Activated naive CD8-positive, alpha-beta T cell treated with anti-CD3 and anti-CD28 coated beads, Interleukin-2, amount 10 ng/mL, durations not matched to agents 7 days and 5 days (primary cell): ENCODE measurements at regions not wholly inside any gene's neighbourhood (a gene's known extent, or its start where the extent isn't known, plus 50 kb on each side); places are given as distances from the start of the nearest gene placed in this dataset.

Source experiments
- ATAC-seq: fragments of 150-1000 bp; cut with Tn5 transposase; one replicate; pipeline ENCODE4 v1.10.0; 2021; ENCODE audit warnings: low read depth, moderate library complexity
- POLR2A ChIA-PET: fragments of 350-600 bp; sonication (Branson Sonifier 250); formaldehyde crosslinking; loops from one replicate; lab custom pipeline; 2021; ENCODE audit warnings: antibody characterized with exemption; lab: Charles Lee
- DNase-seq: peaks from one replicate; pipeline ENCODE4 v3.0.0; 2021
- H3K27ac Mint-ChIP-seq: one replicate; pipeline ENCODE4 v1.8.0; 2022; ENCODE audit warnings: mild to moderate bottlenecking, mixed read lengths
- H3K27me3 Mint-ChIP-seq: one replicate; pipeline ENCODE4 v1.8.0; 2022; ENCODE audit warnings: mild to moderate bottlenecking, moderate library complexity, mixed read lengths
- H3K36me3 Mint-ChIP-seq: one replicate; pipeline ENCODE4 v1.8.0; 2021; ENCODE audit warnings: mild to moderate bottlenecking, mixed read lengths
- H3K4me1 Mint-ChIP-seq: one replicate; pipeline ENCODE4 v1.8.0; 2021; ENCODE audit warnings: mixed read lengths
- H3K4me3 Mint-ChIP-seq: one replicate; pipeline ENCODE4 v1.8.0; 2022; ENCODE audit warnings: mild to moderate bottlenecking, moderate library complexity, mixed read lengths
- H3K9me3 Mint-ChIP-seq: one replicate; pipeline ENCODE4 v1.8.0; 2021; ENCODE audit warnings: mixed read lengths

DNA sequence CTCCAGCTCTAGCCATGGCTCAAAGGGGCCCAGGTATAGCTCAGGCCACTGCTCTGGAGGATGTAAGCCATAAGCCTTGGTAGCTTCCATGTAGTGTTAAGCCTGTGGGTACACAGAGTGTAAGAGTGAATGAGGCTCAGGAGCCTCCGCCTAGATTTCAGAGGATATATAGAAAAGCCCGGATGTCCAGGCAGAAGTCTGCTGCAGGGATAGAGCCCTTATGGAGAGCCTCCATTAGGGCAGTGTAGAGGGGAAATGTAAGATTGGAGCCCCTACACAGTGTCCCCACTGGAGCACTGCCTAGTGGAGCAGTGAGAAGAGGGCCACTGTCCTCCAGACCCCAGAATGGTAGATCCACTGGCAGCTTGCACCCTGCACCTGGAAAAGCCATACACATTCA, 240.8 kb upstream of the KLF14 start:
- DNase-seq (no peak), ATAC-seq (no peak)
- Mint-ChIP-seq H3K4me3 (no peak overlapping the region), H3K36me3 (peaks cover 41% of the 10 kb centered on the region), H3K27ac (no peak overlapping the region), H3K4me1 (peaks cover 38% of the 10 kb centered on the region), H3K9me3 (peaks cover 12% of the 10 kb centered on the region), H3K27me3 (no peaks in the 10 kb centered on the region)
- POLR2A ChIA-PET: interaction anchor here (1.5 kb wide), 1 partner anchor 13 kb away, joined by 3 read pairs; no protein-coding TSS in a partner anchor

DNA sequence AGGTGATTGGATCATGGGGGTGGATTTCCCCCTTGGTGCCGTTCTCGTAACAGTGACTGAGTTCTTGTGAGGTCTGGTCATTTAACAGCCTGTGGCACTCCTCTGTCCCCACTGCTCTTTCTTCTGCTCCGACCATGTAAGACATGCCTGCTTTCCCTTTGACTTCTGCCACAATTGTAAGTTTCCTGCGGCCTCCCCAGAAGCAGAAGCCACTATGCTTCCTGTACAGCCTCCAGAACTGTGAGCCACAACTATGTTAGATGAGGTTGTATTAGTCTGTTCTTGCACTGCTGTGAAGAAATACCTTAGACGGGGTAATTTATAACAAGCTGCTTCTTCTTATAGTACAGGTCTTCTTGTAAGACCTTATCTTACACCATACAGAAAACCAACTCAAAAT, 241.7 kb upstream of the KLF14 start:
- Mint-ChIP-seq H3K4me3 (no peak overlapping the region), H3K27ac (peak overlapping the region; percentile 2), H3K36me3 (peaks cover 41% of the 10 kb centered on the region), H3K4me1 (peaks cover 31% of the 10 kb centered on the region), H3K27me3 (no peaks in the 10 kb centered on the region), H3K9me3 (peaks cover 12% of the 10 kb centered on the region)
- ATAC-seq (no peak), DNase-seq (no peak)
- POLR2A ChIA-PET: interaction anchor here (0.7 kb wide), 1 partner anchor 15 kb away, joined by 3 read pairs; no protein-coding TSS in a partner anchor

DNA sequence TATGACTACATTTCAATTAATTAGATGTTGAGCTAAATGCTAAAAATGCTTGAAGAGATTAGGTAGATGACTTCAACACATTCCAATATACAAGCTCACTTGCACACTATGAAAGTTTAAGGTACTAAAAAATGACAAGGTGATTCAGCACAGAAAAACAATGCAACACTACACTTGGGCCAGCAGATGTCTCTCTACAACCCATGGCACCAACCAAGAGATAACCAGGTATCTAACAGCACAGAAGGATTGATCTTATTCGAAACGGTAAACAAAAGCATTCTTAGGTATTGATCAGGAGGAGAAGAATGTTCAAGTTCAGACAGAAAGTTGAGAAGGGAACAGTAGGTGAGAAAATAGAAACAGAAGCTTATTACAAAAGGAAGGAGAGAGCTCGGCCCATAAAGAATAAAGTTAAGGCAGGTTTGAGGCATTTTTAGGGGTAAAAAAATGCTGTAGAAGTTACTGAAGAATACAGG, 248.2 kb upstream of the KLF14 start:
- DNase-seq: no peak
- Mint-ChIP-seq H3K27me3 (no peaks in the 10 kb centered on the region), H3K27ac (no peak overlapping the region), H3K4me3 (no peak overlapping the region), H3K36me3 (peaks cover 8% of the 10 kb centered on the region), H3K4me1 (peaks cover 29% of the 10 kb centered on the region), H3K9me3 (no peaks in the 10 kb centered on the region)
- POLR2A ChIA-PET: interaction anchor here (0.6 to 2.1 kb wide), 7 partner anchors 11 to 43 kb away, joined by 3 to 9 read pairs (median 4); no protein-coding TSS in a partner anchor
- peak; percentile 86 for ATAC-seq

DNA sequence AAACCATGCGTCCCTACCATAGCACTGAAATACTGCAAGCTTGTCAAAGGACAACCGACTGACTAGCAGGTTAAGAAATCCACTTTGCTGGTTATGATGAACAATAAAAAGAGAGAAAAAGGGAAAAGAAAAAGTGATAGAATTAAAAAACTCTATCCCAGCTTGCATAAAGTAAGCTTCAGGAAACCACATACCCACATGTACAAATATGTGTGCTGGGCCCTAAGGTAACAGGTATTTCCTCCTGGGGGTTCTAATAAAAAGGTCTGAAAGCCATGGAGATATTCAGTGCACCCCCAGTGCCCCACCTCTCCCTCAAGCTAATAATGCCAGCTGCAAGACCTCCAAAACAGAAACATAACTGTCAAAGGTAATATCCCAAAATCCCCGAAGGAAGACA, 248.6 kb upstream of the KLF14 start:
- ATAC-seq: no peak

DNA sequence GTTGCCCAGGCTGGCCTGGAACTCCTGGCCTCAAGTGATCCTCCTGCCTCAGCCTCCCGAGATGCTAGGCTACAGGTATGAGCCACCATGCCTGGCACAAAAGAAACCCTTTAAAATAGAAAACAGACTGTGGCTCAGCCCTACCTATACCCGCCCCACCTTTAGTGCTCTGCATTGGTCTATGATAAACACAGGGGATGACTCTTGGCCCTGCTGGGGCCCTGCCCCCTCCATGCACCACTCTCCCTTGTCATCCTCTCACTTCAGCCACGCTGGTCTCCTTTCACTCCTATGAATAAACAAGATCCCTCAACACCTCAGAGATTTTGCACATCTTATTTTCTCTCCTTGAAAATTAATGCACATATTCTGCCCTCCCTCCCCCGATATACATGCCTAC, 251.4 kb upstream of the KLF14 start:
- peaks cover 5% of the 10 kb centered on the region for H3K36me3 Mint-ChIP-seq
- ATAC-seq: no peak
- POLR2A ChIA-PET: no interaction called here
- H3K4me1 Mint-ChIP-seq: peaks cover 41% of the 10 kb centered on the region
- H3K27ac Mint-ChIP-seq: peak overlapping the region; percentile 9
- H3K4me3 Mint-ChIP-seq: peak overlapping the region; percentile 2
- no peak for DNase-seq
- no peaks in the 10 kb centered on the region for H3K9me3 Mint-ChIP-seq
- no peaks in the 10 kb centered on the region for H3K27me3 Mint-ChIP-seq

More for the DNA sequence above, 248.6 kb upstream of the KLF14 start:
- Mint-ChIP-seq H3K27me3 (no peaks in the 10 kb centered on the region), H3K27ac (no peak overlapping the region), H3K4me3 (no peak overlapping the region), H3K4me1 (peaks cover 31% of the 10 kb centered on the region), H3K36me3 (peaks cover 5% of the 10 kb centered on the region), H3K9me3 (no peaks in the 10 kb centered on the region)
- no peak for DNase-seq
- POLR2A ChIA-PET: interaction anchor here (1.0 to 2.1 kb wide), 6 partner anchors 12 to 124 kb away, joined by 3 to 9 read pairs (median 4); no protein-coding TSS in a partner anchor

DNA sequence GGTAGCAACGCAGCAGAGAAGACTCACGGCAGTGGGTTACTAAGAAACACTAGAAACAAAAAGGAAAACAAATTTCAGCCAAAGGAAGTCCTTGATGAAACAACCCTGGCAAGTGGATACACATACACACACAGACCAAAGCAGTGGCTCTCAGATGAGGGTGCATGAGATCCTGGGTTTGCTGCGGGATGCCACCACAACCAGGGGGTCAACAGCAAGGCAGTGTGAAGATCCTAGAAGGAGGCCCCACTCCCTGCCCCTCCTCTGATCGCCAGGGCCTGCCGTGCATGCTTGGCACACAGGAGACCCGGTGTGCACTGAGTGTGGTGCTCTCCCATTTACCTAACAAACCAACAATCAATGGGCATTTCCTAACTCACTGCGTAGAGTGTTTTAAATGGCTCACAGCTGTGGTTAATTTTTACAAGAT, 252.3 kb upstream of the KLF14 start:
- Mint-ChIP-seq H3K27me3 (no peaks in the 10 kb centered on the region), H3K9me3 (no peaks in the 10 kb centered on the region), H3K4me1 (peaks cover 45% of the 10 kb centered on the region), H3K4me3 (peak overlapping the region; percentile 6), H3K27ac (peak overlapping the region; percentile 9), H3K36me3 (peaks cover 8% of the 10 kb centered on the region)
- ATAC-seq: peak; percentile 28
- no peak for DNase-seq
- POLR2A ChIA-PET: no interaction called here

DNA sequence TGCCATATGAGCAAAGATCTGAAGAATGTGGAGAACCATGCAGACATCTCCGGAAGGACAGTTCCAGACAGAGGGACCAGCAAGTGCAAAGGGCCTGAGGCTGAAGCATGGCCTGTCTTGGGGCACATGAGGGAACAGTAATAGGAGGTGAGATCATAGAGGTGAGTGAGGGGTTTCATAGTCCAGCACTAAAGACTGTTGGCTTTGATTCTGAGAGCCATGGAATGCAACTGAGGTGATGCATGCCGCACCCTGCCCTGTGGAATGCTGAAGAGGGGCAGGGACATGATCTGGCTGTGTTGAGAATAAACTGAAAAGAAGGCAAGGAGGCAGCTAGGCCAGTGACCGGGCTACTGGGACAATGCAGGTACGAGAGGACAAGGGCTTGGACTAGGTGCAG, 253.1 kb upstream of the KLF14 start:
- Mint-ChIP-seq H3K36me3 (peaks cover 8% of the 10 kb centered on the region), H3K27ac (peak overlapping the region; percentile 15), H3K4me3 (no peak overlapping the region), H3K4me1 (peaks cover 48% of the 10 kb centered on the region), H3K27me3 (no peaks in the 10 kb centered on the region), H3K9me3 (no peaks in the 10 kb centered on the region)
- no peak for ATAC-seq
- POLR2A ChIA-PET: interaction anchor here (0.7 to 2.1 kb wide), 2 partner anchors 17 to 26 kb away, joined by 3 to 9 read pairs; no protein-coding TSS in a partner anchor
- no peak for DNase-seq

DNA sequence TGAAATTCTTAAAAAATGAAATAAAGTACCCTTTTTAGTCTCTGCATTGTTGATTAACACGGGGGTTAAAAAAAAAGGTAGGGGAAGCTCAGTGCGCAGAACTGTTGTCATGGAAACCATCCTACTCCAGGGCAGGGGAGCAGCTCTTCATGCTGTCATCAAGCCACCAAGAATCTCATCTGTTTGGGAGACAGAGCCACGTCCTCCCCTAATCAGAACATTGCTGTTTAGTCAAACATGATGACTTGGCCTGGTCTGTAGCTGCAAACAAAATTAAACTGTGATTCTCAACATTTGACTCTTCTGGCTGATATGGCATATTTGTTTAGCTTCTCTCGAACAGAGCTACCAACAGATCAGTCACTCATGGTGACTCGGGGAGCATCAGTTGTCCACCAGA, 254.4 kb upstream of the KLF14 start:
- Mint-ChIP-seq H3K4me1 (peaks cover 48% of the 10 kb centered on the region), H3K9me3 (no peaks in the 10 kb centered on the region), H3K27me3 (no peaks in the 10 kb centered on the region), H3K4me3 (no peak overlapping the region), H3K27ac (no peak overlapping the region), H3K36me3 (peaks cover 8% of the 10 kb centered on the region)
- ATAC-seq (peak; percentile 40), DNase-seq (no peak)
- POLR2A ChIA-PET: interaction anchor here (0.5 to 2.1 kb wide), 3 partner anchors 19 to 231 kb away, joined by 3 to 9 read pairs (median 4); no protein-coding TSS in a partner anchor

DNA sequence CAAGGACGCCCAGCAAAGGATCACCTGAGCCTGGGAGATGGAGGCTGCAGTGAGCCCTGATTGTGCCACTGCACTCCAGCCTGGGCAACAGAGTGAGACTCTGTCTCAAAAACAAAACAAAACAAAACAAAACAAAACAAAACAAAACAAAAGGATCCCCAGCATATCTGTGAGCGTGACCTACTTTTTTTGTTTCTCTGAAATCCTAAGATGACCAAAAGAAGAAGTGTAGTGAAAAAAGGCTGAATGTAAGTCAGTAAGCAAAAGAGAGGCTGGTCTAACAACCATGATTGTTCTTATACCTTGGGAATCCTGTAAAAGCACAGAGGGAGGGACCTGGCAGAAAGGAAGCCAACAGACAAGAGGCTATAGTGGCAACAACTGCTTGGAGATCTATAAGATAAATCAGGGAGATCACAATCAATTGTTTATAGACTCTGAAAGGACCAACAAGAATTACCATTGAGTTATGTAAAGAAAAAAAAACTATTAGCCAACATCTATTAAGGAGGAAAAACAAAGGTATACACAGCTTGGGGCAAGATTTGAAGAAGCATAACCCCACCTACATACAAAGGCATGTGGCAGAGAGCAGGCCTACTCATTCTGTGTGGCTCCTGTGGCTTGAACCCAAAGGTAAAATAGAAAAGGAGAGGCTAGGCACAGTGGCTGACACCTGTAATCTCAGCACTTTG, 255.2 kb upstream of the KLF14 start:
- no peaks in the 10 kb centered on the region for H3K27me3 Mint-ChIP-seq
- H3K27ac Mint-ChIP-seq: peak overlapping the region; percentile 66
- ATAC-seq (no peak), DNase-seq (no peak)
- H3K36me3 Mint-ChIP-seq: peaks cover 8% of the 10 kb centered on the region
- H3K4me3 Mint-ChIP-seq: no peak overlapping the region
- H3K4me1 Mint-ChIP-seq: peaks cover 50% of the 10 kb centered on the region
- H3K9me3 Mint-ChIP-seq: no peaks in the 10 kb centered on the region
- POLR2A ChIA-PET: interaction anchor here (1.0 to 2.1 kb wide), 3 partner anchors 18 to 28 kb away, joined by 3 to 9 read pairs (median 4); no protein-coding TSS in a partner anchor

DNA sequence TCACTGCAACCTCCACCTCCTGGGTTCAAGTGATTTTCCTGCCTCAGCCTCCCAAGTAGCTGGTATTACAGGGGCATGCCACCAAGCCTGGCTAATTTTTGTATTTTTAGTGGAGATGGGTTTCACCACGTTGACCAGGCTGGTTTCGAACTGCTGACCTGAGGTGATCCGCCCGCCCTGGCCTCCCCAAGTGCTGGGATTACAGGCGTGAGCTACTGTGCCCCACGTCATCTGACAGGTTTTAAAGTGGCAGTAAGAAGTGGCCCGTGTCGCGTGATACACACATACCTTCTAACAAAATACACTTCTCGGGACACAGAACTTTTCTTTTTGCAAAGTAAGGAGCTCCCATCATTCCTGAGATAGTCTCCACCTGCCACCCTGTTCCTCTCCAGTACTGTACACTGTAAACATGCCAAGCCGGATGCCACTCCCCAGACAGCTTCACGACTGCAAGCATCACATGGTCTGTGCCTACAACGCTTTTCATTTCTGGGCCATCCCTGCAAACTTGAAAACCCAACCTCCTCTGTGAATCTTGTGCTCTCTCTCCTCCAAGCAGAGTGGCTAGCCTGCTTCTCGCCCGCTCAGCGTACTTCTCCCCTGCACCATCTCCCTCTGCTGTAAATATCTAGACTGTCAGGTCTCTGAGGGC, 256.3 kb upstream of the KLF14 start:
- H3K36me3 Mint-ChIP-seq: peaks cover 7% of the 10 kb centered on the region
- H3K27ac Mint-ChIP-seq: peak overlapping the region; percentile 76
- ATAC-seq: peak; percentile 65
- H3K27me3 Mint-ChIP-seq: no peaks in the 10 kb centered on the region
- H3K9me3 Mint-ChIP-seq: no peaks in the 10 kb centered on the region
- H3K4me3 Mint-ChIP-seq: no peak overlapping the region
- peaks cover 49% of the 10 kb centered on the region for H3K4me1 Mint-ChIP-seq
- POLR2A ChIA-PET: interaction anchor here (0.6 to 1.0 kb wide), 2 partner anchors 29 to 772 kb away, joined by 3 read pairs; no protein-coding TSS in a partner anchor
- no peak for DNase-seq

DNA sequence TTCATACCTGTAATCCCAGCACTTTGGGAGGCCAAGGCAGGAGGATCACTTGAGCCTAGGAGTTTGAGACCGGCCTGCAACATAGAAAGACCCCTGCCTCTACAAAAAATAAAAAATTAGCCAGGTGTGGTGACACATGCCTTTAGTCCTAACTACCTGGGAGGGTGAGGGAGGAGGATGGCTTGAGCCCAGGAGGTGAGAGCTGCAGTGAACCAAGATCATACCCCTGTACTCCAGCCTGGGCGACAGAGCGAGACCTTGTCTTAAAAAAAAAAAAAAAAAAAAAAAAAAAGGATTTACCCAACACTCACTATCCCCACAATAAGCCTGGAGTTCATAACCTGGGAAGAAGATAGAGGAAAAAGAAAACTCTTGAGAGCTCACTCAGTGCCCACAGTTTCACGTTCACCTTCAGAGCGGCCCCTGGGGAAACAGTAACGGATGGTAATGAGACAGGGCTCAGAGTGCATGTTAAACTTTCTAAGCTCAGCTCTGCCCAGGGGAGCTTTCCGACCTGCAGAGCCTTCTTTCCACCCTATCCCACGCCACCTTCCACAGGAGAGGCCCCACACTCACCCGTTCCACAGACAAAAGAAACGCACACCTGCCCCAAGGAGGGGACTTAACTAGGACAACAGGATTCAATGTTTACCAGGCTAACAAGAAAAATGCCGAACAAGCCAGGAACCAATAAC, 259.8 kb upstream of the KLF14 start:
- Mint-ChIP-seq H3K36me3 (peaks cover 6% of the 10 kb centered on the region), H3K27ac (peak overlapping the region; percentile 28), H3K27me3 (no peaks in the 10 kb centered on the region), H3K4me1 (peaks cover 41% of the 10 kb centered on the region), H3K9me3 (no peaks in the 10 kb centered on the region), H3K4me3 (no peak overlapping the region)
- POLR2A ChIA-PET: no interaction called here
- ATAC-seq: no peak
- DNase-seq: no peak

DNA sequence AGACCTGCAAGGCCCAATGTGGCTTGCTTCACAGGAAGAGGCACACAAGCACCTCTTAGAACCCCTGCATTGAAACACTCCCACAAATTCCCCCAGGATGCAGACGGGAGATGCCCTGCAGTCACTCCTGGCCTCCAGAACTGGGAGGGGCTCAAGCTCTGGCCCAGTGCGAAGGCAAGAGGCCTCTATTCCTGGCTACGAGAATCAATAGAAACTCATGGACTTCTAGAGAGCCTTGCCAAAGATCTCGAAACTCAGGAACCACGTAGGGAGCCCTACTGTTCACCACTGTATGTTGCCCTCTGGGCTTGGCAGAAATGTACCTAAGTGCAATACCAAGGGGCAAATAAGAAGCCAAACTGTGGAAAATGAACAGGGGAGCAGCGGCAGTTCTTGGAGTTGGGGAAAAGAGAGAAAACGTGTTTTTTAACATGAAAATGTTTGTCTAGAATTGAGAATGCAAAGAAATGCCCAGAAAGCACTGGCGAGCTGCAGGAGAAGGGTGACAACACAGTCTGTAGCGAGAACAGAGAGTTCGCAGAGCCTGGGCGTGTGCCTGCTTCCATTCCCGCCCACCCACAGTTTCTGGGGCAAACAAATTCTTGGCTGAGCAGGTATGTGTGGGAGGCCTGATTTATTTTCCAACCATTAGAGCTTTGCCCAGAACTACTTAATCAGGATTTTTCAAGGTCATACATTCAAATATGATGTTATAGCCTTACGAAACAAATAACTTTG, 260.5 kb upstream of the KLF14 start:
- ATAC-seq (no peak), DNase-seq (no peak)
- Mint-ChIP-seq H3K27ac (no peak overlapping the region), H3K36me3 (peaks cover 9% of the 10 kb centered on the region), H3K4me1 (peaks cover 37% of the 10 kb centered on the region), H3K9me3 (no peaks in the 10 kb centered on the region), H3K4me3 (no peak overlapping the region), H3K27me3 (no peaks in the 10 kb centered on the region)
- POLR2A ChIA-PET: interaction anchor here (0.6 kb wide), 1 partner anchor 56 kb away, joined by 3 read pairs; no protein-coding TSS in a partner anchor
